GM12865 (cell line): ENCODE measurements at regions not wholly inside any gene's neighbourhood (a gene's known extent, or its start where the extent isn't known, plus 50 kb on each side); places are given as distances from the start of the nearest gene placed in this dataset.

Experiments used
- DNase-seq: peaks from one replicate; pipeline ENCODE4 v3.0.0; 2010; ENCODE audit warnings: low read depth
- H3K4me3 ChIP-seq: 2 replicates; pipeline ENCODE4 v1.5.1; 2011; ENCODE audit warnings: mild to moderate bottlenecking, low read depth, low read length, control low read depth
- TF ChIP-seq, protein P1 (sequence below): IDR thresholded peaks from 2 replicates; pipeline ENCODE4 v1.5.1; 2011; ENCODE audit warnings: low read length, control low read depth, low read depth, inconsistent platforms; ENCODE audit not compliant: insufficient read depth; ENCODE audit errors: missing control alignments

DNA sequence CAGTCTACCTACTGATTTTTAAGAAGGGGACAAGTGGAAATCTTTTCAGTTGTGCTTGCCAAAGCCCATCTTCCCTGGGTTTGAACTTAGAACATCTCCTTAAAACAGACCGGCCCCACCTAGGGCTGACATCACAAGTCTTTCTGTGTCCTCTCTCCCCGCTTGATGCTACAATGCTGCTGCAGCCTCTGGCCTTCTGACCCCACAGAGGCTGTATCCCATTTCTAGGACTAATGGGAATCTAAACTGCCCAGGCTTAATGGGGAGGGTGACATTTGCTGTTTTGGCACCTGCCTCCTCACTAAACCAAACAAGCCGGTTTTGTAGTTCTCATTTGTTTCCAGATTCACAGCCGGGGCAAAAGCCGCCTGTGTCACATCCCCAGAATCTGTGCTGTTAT is 121.3 kb upstream of the CADM1 start:
- H3K4me3 ChIP-seq = no peak overlapping the region
- no peak for DNase-seq
- TF ChIP-seq, protein P1, sequence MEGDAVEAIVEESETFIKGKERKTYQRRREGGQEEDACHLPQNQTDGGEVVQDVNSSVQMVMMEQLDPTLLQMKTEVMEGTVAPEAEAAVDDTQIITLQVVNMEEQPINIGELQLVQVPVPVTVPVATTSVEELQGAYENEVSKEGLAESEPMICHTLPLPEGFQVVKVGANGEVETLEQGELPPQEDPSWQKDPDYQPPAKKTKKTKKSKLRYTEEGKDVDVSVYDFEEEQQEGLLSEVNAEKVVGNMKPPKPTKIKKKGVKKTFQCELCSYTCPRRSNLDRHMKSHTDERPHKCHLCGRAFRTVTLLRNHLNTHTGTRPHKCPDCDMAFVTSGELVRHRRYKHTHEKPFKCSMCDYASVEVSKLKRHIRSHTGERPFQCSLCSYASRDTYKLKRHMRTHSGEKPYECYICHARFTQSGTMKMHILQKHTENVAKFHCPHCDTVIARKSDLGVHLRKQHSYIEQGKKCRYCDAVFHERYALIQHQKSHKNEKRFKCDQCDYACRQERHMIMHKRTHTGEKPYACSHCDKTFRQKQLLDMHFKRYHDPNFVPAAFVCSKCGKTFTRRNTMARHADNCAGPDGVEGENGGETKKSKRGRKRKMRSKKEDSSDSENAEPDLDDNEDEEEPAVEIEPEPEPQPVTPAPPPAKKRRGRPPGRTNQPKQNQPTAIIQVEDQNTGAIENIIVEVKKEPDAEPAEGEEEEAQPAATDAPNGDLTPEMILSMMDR = no peak

DNA sequence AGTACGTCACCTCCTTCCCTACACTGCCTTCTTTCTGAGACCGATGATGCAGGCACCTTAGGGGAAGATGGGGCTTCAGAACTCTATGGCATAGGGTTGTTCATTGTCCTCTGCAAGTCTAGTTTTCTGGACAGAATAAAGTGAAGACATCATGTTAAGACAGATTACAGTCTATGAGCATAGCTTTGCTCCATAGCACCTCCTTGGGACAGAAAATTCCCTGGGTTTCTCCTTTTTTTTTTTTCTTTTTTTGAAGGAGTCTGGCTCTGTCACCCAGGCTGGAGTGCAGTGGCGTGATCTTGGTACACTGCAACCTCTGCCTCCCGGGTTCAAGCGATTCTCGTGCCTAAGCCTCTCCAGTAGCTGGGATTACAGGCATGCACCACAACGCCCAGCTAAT is 119.8 kb upstream of the CADM1 start:
- H3K4me3 ChIP-seq = no peak overlapping the region
- TF ChIP-seq, protein P1 = no peak
- DNase-seq = no peak

DNA sequence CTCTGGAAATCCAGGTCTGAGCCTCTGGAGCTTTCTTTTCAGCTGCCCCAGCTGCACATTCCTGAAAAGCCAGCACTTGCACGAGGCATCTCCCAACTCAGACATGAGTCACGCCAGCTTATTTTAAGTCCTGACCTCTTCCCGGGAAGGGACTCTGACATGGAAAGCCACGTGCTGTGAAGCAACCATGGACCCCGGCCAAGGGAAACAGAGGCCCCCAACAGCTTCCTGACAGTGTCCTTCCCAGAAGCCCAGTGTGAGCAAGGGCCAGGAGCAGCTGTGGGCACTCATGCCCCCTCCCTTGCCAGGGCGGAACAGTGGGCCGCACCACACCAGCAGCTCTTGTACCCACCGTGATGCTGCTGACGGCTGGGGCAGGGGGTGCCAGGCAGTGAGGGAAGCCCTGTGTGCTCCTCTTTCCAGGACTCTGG is 118.8 kb upstream of the CADM1 start:
- H3K4me3 ChIP-seq = no peak overlapping the region
- DNase-seq = no peak
- TF ChIP-seq, protein P1 = no peak

DNA sequence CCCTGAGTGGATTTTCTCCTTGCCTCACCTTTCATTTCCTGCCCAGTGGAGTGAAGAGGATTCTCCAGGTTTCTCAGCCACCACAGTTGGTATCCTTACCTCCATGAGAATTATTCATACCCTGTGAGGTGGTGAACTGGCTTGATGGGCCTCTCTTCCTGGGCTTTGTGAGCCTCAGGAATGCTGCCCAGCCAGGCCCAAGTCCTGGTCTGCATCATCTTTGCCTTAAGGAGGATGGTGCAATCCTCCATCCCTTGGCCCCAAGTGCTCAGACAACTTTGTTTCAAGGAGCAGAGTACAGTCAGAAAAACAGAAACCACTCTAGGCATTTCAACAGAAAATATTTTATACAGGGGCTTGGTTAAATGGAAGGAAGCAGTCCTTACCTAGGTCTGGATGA is 114.2 kb upstream of the CADM1 start:
- TF ChIP-seq, protein P1 = no peak
- no peak overlapping the region for H3K4me3 ChIP-seq
- DNase-seq = no peak

DNA sequence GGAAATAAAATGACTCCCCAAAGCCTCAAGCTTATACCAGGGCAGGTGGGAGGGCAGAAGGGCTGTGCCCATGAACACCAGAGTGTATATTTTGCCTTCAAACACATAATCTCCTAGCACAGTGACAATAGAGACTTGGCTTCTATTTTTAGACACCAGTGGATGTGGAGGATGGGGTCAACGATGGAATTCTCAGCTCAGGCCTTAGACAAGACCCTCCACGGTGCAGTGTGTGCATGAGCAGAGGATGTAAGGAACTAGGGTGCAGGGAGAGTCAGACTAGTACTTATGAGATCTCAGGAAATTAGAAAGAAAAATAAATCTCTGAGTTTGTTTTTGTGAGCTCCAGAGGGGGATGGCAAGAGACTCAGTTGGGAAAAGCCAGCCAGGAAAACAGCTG is 113.6 kb upstream of the CADM1 start:
- TF ChIP-seq, protein P1 = no peak
- DNase-seq = no peak

DNA sequence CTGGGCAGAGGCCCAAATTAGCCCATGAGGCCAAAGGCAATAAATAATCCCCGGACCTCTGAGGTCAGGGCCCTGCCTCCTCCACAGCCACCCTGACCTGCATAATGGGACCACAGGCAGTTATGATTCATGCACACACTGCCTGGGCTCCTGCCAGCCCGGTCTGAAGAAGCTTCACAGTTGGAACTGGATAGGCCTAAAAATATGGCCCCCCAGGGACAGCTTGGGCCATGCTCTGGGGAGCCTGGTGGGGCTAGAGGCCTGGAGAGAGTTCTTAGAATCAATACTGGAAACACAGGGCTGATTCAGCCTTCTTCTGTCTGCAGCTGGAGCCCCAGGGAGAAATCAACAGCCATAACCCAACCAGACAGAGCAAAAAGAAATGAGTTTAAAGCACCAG is 112.8 kb upstream of the CADM1 start:
- TF ChIP-seq, protein P1 = no peak
- DNase-seq = no peak
- H3K4me3 ChIP-seq = no peak overlapping the region

More for the DNA sequence above, 113.6 kb upstream of the CADM1 start:
- H3K4me3 ChIP-seq = no peak overlapping the region

DNA sequence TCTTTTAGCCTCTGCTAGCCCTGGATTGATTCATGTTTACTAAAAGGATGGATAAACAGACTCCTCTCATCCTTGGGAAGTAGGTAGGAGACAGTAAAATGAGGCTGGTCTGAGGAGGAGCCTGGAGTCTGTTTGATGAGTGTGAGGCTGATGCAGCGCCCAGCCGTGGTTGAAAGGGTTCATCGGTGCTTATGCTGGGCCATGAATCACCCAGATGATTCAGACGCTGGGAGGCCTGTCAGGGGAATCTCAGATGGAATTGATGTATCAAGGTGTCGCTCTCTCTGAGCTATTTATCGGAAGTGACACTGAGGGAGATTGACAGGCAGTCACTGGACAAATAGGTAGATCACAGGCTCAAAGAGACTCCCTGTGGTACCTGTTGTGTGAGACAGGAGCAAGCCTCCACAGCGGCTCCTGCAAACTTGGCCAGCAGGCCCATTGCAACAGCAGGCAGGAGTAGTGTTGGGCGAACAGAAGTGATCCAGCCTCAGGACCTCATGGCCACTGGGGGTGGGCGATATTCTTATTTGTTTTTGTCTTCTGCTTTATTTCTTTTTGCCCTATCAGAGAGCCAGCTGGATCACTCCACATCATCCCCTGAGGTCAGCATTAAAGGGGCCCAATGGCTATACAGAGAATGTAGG is 109.9 kb upstream of the CADM1 start:
- no peak overlapping the region for H3K4me3 ChIP-seq
- TF ChIP-seq, protein P1 = no peak
- no peak for DNase-seq
